ENCODE measurements at regions not wholly inside any gene's neighbourhood (a gene's known extent, or its start where the extent isn't known, plus 50 kb on each side); places are given as distances from the start of the nearest gene placed in this dataset.
"Not testable (repeated sequence)": the region's sequence is repeated elsewhere in the genome, so short reads cannot be mapped to it uniquely, and the experiment has no call there.

DNA sequence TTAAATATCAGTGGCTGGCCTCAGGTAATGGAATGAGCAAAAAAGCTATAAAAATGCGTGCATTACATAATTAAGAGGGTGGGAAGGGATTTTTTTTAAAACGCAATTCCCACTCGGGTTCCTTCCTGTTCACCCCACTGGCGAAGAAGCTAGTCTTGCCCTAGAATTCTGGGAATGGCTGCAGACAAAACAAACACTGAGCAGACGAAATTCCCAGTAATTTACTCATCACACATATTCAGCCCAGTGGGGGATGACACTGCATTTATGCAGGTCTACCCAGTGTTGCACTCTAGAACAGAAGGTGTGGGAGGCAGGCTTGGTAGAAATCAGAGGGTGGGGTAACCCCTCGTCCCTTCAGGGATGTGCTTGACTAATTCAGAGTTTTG is 2695.0 kb upstream of the DEFB115 start:
- no peak for DNase-seq (ENCODE audit: low read depth)

DNA sequence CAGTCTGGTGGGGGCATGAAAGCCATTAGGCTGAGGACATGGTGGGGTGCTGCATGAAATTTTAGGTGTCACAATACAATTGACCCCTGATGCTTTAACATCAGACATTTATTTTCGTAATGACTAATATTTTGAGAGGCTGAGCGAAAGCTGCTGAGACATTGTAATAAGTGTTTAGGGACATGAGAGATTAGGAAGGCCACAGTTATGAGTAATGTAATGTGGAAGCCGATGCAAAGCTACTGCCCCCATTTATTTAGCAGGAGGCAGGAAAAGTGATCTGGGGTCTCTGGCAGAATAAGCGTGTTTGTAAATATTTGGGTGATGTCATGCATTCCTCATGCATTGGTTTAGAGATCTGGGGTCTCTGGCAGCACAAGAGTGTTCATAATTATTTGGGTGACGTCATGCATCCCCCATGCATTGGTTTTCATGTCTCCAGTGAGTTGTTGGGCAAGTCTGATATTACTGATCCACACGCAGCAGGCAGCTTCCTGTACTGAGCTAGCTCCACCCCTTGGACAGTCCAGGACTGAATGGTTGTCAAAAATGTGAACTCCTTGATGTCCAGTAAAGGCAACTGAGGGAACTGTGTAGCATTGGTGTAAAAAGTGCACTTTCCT is 2694.5 kb upstream of the DEFB115 start:
- DNase-seq (ENCODE audit: low read depth) = not testable (repeated sequence)

DNA sequence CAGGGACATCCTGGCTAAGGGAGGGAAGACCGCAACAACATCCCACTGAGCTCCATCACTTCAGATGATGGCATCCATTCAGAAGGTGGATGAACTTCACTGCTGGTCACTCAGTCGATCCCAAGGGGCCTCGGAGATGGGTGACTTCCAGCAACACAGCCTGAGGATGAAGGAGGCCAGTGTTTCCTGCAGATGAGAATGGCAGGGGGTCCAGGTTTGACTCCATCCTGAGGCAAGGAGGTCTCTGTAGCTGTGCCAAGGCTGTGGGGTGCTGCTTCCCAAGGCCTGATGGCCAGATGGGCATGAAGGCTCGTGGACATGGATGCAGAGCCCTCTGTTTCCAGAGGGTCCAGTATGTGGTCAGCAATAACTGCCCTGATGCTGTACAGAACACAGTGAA is 2693.4 kb upstream of the DEFB115 start:
- DNase-seq (ENCODE audit: low read depth) = not testable (repeated sequence)

DNA sequence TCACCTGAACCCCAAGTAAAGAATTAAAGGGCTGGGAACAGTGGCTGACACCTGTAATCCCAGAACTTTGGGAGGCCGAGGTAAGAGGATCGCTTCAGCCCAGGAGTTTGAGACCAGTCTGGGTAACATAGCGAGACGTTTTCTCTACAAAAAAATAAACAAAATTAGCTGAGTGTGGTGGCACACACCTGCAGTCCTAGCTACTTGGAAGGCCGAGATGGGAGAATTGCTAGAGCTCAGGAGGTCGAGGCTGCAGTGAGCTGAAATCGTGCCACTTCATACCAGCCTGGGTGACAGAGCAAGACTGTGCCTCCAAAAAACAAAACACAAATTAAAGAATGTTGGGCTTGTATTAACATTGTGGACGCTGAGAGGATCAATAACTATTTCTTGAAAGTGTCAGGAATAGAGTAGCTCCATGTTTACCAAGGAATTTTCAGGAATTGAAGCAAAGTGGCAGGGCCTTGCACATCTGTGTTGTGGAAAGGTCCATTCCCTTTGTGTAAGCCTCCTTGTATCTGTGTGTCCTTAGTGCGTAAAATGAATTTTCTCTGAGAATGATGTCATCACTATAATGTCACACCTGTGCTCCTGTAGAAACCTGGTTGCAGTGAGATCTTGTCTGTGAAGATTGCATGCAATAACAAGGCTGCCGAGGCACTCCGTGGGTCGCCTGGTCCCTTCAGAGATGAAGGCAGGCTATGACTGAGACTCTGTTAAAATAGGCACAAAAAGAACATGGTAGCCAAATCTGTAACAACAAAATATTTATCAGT is 2692.6 kb upstream of the DEFB115 start:
- not testable (repeated sequence) for DNase-seq (ENCODE audit: low read depth)

DNA sequence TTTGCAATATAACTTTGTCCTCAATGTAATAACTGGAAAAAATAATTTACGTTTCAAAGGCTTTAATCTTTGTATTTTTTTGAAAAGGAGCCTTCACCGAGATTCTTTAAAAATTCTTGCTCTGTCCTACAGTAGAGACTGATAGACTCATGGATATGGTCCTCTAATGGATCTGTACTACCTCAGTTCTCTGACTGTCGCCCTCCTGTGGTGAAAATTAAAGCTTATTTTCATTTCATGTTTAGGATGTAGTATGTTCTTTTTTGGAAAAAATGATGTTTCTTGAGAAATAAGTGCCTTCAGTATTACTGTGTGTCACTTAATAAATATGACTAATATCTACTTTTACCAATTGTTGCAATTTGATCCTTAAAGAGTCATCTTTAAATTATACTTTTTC is 2681.5 kb upstream of the DEFB115 start:
- DNase-seq (ENCODE audit: low read depth) = not testable (repeated sequence)

DNA sequence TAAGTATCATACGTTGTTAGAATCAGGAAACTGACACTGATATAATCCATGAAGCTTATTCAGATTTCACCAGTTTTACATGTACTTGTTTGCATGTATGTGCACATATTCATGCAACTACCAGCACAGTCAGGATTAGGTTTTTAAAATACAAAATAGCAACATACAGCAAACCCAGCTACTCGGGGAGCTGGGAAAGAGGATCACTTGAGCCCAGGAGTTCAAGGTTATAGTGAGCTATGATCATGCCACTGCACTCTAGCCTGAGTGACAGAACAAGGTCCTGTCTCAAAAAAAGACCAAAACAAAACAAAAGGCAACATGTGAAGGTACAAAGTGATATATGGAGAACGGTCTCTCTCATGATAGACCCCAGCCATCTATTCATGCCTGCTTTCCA is 2665.8 kb upstream of the DEFB115 start:
- DNase-seq (ENCODE audit: low read depth) = not testable (repeated sequence)

DNA sequence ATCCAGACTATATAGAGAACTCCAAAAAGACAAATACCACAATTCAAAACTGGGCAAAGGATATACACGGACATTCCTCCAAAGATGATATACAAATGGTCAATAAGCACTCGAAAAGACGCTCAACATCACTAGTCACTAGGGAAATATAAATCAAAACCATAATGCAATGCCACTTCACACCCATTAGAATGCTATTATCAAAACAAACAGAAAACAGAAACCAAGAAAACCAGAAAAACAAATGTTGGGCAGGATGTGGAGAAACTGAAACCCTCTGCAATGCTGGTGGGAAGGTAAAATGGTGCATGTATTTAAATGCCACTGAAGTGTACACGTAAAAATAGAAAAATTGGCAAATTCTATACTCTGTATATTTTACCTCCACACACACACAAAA is 2664.1 kb upstream of the DEFB115 start:
- DNase-seq (ENCODE audit: low read depth) = not testable (repeated sequence)

DNA sequence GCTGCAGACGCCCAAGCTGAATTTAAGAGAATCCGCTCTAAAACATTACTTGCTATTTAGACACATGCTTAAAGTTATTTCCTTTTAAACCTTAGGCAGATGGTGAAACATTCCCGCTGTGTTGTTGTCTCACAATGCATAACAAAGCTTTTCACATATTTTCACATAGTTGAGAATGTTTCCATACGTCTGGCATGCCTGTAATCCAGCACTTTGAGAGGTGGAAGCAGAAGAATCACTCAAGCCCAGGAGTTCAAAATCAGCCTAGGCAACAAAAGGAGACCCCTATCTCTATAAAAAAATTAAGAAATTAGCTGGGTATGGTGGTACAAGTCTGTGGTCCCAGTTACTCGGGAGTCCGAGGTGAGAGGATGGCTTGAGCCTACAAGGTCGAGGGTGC is 2663.0 kb upstream of the DEFB115 start:
- not testable (repeated sequence) for DNase-seq (ENCODE audit: low read depth)

DNA sequence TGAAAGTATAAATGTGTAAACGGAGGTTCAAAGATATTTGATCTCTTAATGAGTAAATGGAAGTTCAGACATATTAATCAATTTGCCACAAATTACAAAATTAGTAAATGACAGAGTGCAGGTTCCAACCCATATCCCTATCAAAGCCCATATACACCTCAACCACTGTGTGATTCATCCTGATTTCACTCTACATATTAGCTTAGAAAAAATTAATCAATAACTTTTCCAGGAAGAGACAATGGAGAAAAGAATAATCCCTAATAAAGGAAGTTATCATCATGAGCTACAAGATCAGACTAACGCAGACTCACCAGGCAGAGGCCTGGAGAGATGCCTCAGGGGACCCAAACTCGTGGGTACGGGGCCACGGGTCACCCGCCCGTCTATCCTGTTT is 2655.5 kb upstream of the DEFB115 start:
- not testable (repeated sequence) for DNase-seq (ENCODE audit: low read depth)

DNA sequence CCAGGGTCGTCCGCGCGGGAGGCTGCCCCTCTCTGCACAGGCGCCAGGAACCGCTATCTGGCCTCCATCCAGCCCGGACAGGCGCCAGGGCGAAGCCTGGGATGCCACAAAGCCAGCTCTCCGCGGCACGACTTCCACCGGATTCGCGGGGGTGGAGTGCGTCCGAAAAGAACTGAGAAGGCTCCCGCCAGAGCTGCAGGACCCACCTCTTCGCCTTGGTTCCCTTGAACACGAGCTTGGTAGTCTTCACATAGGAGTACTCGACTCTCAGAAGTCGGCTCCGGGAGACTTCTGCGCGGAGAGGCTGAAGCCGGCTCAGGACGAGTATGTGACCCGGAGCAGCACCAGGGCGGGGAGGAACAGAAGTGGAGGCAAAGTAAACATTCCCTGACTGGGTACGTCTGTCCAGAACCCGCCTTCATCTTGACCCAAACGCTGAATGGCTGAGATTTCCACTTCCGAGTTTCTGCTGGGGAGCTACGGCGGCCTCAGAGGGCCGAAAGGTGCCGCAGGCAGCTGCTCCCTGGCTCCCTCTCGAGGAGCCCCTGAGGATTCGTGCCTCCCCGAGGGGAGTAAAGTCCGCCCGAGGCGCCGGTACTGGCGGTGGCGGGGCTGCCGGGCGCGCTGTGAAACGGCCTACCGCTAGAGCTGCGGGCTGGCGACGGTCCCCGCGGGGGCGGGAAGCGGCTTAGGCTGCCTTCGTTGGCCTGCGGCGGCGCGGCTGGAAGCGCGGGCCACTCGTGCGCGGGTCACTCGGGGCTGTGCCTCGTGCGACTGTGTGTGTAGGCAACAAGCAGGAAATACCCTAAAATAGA is 2654.9 kb upstream of the DEFB115 start:
- DNase-seq (ENCODE audit: low read depth) = peak; percentile 47

DNA sequence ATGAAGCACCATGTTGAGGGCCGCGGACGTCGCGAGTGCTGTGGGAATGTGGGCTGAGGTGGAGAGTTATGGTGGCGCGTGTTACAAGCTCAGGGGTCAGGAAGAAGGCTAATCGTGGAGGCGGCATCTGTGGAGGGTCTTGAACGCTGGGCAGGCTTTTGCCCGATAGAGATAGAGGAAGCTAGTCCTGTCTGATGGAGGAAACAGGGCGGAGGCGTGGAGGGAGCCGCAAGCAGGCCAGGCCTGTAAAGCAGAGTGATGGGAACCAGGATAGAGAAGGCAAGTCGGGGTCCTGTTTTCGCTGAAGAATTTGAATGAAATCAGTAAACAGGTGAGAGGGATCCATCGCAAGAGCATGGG is 2654.3 kb upstream of the DEFB115 start:
- DNase-seq (ENCODE audit: low read depth) = not testable (repeated sequence)

DNA sequence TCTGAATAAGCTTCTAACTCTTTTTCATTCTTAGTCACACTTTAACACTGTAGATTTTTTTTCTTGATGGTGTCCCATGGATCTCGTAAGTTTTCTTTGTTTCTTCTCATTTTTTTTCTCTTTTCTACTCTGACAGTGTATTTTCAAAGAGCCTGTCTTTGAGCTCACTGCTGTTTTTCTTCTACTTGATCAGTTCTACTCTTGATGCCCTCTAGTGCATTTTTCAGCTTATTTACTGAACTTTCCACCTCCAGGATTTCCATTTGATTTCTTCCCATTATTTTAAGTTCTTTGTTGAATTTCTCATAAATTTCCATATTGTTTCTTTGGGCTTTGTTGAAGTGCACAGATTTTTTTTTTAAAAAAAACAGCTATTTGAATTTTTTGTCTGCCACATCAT is 2641.1 kb upstream of the DEFB115 start:
- DNase-seq (ENCODE audit: low read depth) = no peak

DNA sequence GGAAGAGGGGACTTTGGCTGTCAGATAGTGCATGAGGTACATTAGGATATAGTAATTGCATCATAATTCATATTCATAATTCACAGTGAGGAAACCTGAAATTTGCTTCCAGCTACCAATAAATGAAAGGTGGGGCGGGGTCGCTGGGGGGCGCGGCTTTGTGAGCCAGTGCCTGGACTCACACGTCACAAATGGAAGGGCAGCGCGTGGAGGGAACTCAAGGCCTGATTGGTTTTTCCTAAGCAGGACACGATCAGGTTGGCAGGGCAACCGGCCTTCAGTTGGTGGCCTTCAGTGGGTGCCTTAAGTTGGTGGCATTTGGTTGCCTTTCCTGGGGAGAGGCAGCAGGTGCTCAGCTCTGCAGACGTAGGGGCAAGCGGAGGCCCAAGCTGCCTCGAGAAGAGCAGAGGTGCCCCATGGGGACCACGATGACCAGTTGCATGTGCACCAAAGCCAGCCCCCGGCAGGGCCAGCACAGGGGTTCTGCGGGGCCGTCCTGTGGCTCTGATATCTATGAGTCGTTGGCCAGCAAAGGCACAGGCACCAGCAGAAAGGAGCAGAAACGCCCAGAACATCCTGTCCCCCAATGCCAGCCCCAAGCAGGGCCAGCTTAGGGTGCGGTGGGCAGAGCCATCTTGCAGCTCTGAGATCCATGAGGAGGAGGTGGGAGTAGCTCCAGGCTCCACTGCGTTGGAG is 2637.4 kb upstream of the DEFB115 start:
- not testable (repeated sequence) for DNase-seq (ENCODE audit: low read depth)

DNA sequence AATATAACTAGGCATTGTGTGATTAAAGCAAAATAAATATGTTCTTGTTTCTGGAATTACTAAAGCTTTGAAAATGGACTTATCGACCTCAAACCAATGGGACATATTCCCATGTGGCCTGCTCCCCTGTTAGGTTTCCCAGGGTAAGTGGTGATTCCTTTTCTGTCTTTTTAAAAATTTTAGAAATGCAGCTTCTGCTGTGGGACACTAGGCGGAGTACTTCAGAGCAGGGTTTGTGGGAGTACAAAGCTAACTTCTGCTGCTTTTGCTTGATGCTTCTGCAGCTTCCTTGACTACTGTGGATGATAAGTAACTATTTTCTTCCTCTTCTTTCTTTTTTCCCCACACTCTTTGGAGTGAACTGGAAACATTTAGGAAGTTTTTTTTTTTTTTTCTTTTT is 2632.4 kb upstream of the DEFB115 start:
- not testable (repeated sequence) for DNase-seq (ENCODE audit: low read depth)

DNA sequence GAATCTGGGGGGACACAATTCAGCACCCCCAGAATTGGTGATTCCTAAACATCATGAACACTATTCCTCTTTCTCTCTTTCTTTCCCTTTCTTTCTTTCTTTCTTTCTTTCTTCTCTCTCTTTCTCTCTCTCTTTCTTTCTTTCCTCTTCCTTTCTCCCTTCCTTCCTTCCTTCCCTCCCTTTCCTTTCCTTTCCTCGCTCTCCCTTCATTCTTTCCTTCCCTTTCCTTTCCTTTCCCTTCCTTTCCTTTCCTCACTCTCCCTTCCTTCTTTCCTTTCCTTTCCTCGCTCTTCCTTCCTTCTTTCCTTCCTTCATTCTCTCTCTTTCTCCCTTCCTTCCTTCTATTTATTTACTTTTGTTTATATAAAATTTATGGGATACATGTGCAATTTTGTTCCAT is 2616.6 kb upstream of the DEFB115 start:
- not testable (repeated sequence) for DNase-seq (ENCODE audit: low read depth)

Measured in GM04503 (cell line).